ENCODE measurements at regions not wholly inside any gene's neighbourhood (a gene's known extent, or its start where the extent isn't known, plus 50 kb on each side); places are given as distances from the start of the nearest gene placed in this dataset.

- BruUV-seq (replicated peaks), result no TSS peak
- ChIA-PET POLR2A (ENCODE audit: low non-redundant PET) (no interaction called here), CTCF (no interaction called here)
- Histone ChIP-seq H3K27ac (ENCODE audit: low read depth, low read length, poor library complexity, severe bottlenecking) (no peak overlapping the region), H3K4me1 (ENCODE audit: insufficient read depth, low read length, poor library complexity, severe bottlenecking) (no peaks in the 10 kb centered on the region), H3K27me3 (replicated peaks; ENCODE audit: insufficient read depth, low read depth, low read length, poor library complexity) (peaks cover 16% of the 10 kb centered on the region), H3K4me3 (ENCODE audit: low read depth, low read length, poor library complexity, severe bottlenecking) (no peak overlapping the region), H3K36me3 (ENCODE audit: insufficient read depth, low read length, poor library complexity, severe bottlenecking) (no peaks in the 10 kb centered on the region), H3K9me3 (ENCODE audit: low read depth, low read length, poor library complexity, severe bottlenecking) (peaks cover 17% of the 10 kb centered on the region)
- DNase-seq (ENCODE audit: low spot score), result no peak
- TF ChIP-seq CTCF (conservative IDR thresholded peaks at IDR 0.05; ENCODE audit: low read depth, low read length) (no peak), EZH2 (IDR thresholded peaks at IDR 0.05; ENCODE audit: borderline replicate concordance, low read depth, low read length, poor library complexity, severe bottlenecking) (no peak)
- intact Hi-C loops (cut with micrococcal nuclease; ENCODE audit: unreplicated experiment), result no loop called here
Measured at GRCh38 chr13:111577208-111577828, 256.9 kb downstream of the TEX29 start.

- no peak for DNase-seq (ENCODE audit: low spot score)
- H3K4me3 ChIP-seq (ENCODE audit: low read depth, low read length, poor library complexity, severe bottlenecking), result no peak overlapping the region
- peaks cover 17% of the 10 kb centered on the region for H3K9me3 ChIP-seq (ENCODE audit: low read depth, low read length, poor library complexity, severe bottlenecking)
- intact Hi-C loops (cut with micrococcal nuclease; ENCODE audit: unreplicated experiment), result no loop called here
- H3K36me3 ChIP-seq (ENCODE audit: insufficient read depth, low read length, poor library complexity, severe bottlenecking), result no peaks in the 10 kb centered on the region
- H3K27me3 ChIP-seq (replicated peaks; ENCODE audit: insufficient read depth, low read depth, low read length, poor library complexity), result peaks cover 24% of the 10 kb centered on the region
- no peak overlapping the region for H3K27ac ChIP-seq (ENCODE audit: low read depth, low read length, poor library complexity, severe bottlenecking)
- BruUV-seq (replicated peaks), result no TSS peak
- POLR2A ChIA-PET (ENCODE audit: low non-redundant PET), result no interaction called here
- CTCF ChIA-PET, result no interaction called here
- H3K4me1 ChIP-seq (ENCODE audit: insufficient read depth, low read length, poor library complexity, severe bottlenecking), result no peaks in the 10 kb centered on the region
- TF ChIP-seq CTCF (conservative IDR thresholded peaks at IDR 0.05; ENCODE audit: low read depth, low read length) (no peak), EZH2 (IDR thresholded peaks at IDR 0.05; ENCODE audit: borderline replicate concordance, low read depth, low read length, poor library complexity, severe bottlenecking) (no peak)
Measured at GRCh38 chr13:111577956-111578605, 257.6 kb downstream of the TEX29 start.

- intact Hi-C loops (cut with micrococcal nuclease; ENCODE audit: unreplicated experiment), result no loop called here
- H3K9me3 ChIP-seq (ENCODE audit: low read depth, low read length, poor library complexity, severe bottlenecking), result no peaks in the 10 kb centered on the region
- H3K4me1 ChIP-seq (ENCODE audit: insufficient read depth, low read length, poor library complexity, severe bottlenecking), result no peaks in the 10 kb centered on the region
- ChIA-PET CTCF (no interaction called here), POLR2A (ENCODE audit: low non-redundant PET) (no interaction called here)
- no peak for TF ChIP-seq CTCF (conservative IDR thresholded peaks at IDR 0.05; ENCODE audit: low read depth, low read length)
- no peak for TF ChIP-seq EZH2 (IDR thresholded peaks at IDR 0.05; ENCODE audit: borderline replicate concordance, low read depth, low read length, poor library complexity, severe bottlenecking)
- no peak for DNase-seq (ENCODE audit: low spot score)
- H3K4me3 ChIP-seq (ENCODE audit: low read depth, low read length, poor library complexity, severe bottlenecking), result no peak overlapping the region
- H3K36me3 ChIP-seq (ENCODE audit: insufficient read depth, low read length, poor library complexity, severe bottlenecking), result no peaks in the 10 kb centered on the region
- H3K27me3 ChIP-seq (replicated peaks; ENCODE audit: insufficient read depth, low read depth, low read length, poor library complexity), result peaks cover 38% of the 10 kb centered on the region
- no TSS peak for BruUV-seq (replicated peaks)
- H3K27ac ChIP-seq (ENCODE audit: low read depth, low read length, poor library complexity, severe bottlenecking), result no peak overlapping the region
Measured at GRCh38 chr13:111584101-111584672, 263.7 kb downstream of the TEX29 start.
